GM12873 (cell line): ENCODE measurements at regions not wholly inside any gene's neighbourhood (a gene's known extent, or its start where the extent isn't known, plus 50 kb on each side); places are given as distances from the start of the nearest gene placed in this dataset.

Source experiments
- TF ChIP-seq, protein P1 (sequence below): IDR thresholded peaks from 2 replicates; pipeline ENCODE4 v1.5.1; 2012; ENCODE audit warnings: low read depth, mild to moderate bottlenecking, moderate library complexity, low read length, control low read depth; ENCODE audit not compliant: insufficient read depth; ENCODE audit errors: missing control alignments

DNA sequence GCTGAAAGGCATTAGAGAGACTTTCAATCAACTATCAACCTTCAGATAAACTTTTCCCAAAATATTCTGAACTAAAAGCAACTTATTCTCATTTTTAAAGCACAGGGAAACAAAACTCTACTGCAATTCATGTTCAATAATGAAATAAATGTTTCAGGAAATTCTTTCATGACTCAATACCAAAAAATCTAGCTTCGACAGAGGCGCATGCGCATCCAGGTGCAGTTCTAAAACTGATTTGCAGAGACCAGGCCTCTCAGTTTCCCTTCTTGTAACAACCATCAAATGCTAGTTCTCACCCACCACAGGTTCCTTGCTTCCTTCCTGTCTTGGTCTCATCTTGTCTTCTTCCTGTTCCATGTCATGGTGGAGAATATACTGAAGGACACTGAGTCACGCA, 55.3 kb upstream of the NRBF2 start:
- TF ChIP-seq, protein P1, sequence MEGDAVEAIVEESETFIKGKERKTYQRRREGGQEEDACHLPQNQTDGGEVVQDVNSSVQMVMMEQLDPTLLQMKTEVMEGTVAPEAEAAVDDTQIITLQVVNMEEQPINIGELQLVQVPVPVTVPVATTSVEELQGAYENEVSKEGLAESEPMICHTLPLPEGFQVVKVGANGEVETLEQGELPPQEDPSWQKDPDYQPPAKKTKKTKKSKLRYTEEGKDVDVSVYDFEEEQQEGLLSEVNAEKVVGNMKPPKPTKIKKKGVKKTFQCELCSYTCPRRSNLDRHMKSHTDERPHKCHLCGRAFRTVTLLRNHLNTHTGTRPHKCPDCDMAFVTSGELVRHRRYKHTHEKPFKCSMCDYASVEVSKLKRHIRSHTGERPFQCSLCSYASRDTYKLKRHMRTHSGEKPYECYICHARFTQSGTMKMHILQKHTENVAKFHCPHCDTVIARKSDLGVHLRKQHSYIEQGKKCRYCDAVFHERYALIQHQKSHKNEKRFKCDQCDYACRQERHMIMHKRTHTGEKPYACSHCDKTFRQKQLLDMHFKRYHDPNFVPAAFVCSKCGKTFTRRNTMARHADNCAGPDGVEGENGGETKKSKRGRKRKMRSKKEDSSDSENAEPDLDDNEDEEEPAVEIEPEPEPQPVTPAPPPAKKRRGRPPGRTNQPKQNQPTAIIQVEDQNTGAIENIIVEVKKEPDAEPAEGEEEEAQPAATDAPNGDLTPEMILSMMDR, result no peak

DNA sequence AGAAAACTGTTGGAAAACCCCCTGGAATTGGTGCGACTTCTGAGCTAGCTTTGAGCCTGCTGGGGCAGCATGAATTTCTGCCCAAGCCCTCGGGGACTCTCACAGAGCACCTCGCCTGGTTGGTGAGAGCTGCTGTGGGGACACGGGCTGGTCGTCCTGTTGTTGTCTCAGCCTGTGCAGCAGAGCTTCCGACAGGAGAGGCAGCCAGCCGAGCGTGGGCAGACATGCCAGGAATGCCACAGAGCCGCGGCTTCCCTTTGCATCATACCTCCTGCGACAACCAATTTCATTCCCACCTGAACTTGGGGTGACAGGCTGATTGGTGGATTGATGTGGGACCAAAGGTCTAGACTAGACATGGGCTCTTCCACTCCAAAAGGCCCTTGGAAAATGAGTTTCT, 60.2 kb upstream of the NRBF2 start:
- TF ChIP-seq, protein P1, result no peak

DNA sequence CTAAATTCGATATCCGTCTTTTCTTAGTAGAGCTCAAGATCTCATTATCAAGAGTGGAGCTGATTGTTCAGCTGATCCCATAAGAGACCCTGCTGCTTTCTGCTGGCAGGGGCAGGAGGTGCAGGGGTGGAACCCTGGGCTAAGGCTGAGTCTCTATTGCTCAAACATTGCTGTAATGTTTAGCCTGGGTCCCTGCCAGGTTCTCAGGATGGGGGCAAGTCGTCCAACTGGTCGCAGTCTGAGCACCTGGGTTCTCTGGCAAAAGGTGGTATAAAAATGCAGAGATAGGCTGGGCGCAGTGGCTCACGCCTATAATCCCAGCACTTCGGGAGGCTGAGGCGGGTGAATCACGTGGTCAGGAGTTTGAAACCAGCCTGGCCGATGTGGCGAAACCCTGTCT, 62.0 kb upstream of the NRBF2 start:
- TF ChIP-seq, protein P1, result no peak

DNA sequence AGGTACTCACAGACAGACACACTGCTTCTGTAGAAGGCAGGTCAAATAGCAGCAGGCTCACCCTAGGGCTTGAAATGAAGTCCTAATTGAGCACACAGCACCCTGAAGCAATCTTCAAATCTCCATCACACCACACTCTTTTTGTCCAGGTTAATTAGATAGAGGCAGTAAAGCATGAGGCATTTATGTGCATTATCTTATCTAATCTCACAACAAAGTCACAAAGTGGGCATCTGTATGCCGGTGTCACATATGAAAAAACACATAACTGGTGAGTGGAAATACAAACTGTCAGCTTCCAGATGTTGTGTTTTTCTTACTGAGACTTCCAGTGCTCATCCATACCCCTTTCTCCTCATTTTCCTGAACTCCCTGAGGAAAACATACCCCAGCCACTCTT, 63.8 kb upstream of the NRBF2 start:
- TF ChIP-seq, protein P1, result no peak

DNA sequence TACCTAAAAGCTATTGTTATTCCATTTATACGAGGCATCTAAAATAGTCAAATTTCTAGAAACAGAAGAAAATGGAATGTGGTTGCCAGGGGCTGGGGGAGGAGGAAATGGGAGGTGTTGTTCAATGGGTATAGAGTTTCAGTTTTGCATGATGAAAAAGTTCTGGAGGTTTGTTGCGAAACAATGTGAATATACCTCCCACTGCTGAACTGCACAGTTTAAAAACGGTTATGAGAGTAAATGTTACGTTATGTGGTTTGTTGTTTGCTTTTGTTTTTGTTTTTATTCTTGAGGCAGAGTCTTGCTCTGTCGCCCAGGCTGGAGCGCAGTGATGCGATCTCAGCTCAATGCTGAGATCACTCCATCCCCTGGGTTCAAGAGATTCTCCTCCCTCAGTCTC, 64.9 kb upstream of the NRBF2 start:
- TF ChIP-seq, protein P1, result no peak

DNA sequence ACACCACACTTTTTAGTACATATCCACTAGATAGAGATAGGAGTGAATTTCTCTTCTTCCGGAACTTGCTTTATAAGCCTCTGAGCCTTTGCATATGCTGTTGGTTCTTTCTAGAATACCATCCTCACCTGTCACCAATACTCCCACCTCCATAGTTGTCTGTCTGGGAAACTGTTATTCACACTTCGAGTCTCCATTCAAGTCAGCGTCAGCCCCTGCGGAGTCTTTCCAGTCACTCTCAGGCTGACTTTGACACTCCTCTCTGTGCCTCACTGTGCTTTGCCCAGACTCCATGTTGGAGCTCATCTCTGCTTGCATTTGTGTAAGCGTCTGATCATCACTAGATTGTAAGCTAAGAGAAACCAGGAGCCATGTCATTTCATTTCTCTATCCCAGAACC, 66.5 kb upstream of the NRBF2 start:
- TF ChIP-seq, protein P1, result no peak

DNA sequence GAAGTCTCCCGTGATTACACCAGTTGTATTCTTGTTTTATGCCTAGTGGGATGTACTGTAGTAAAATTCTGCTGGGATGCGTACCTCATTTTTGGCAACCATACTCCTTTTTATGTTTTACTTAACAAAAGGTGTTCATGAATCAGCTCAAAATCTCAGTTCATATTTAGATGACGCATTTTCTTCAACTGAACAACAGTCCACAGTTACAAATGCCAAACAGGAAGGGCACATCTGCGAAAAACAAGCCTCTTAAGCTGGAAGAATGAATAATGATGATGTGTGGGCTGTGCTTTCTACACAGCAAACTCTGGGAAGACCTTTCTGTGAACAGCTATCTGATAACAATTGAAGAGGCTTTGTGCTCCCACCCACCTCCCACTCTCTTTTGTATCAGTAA, 68.4 kb upstream of the NRBF2 start:
- TF ChIP-seq, protein P1, result no peak

DNA sequence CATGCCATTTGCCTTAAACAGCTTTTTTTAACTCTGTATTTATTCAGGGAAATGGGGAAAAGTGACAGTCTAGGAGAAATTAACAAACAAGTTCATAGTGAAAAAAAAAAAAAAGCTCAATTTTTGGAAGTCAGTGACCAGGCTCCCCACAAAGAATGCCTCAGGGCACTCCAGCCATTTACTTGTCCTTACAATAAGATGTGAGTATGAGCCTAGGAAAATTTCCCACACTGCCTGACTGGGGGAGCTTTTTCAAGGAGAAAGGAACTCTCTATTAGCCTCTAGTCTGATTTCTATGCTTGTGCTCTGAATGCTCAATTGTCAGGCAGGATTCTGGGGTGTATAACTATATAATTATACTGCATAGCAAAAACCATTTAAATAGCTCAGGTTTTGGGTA, 74.9 kb upstream of the NRBF2 start:
- TF ChIP-seq, protein P1, result no peak
